ENCODE measurements at regions not wholly inside any gene's neighbourhood (a gene's known extent, or its start where the extent isn't known, plus 50 kb on each side); places are given as distances from the start of the nearest gene placed in this dataset.

DNA sequence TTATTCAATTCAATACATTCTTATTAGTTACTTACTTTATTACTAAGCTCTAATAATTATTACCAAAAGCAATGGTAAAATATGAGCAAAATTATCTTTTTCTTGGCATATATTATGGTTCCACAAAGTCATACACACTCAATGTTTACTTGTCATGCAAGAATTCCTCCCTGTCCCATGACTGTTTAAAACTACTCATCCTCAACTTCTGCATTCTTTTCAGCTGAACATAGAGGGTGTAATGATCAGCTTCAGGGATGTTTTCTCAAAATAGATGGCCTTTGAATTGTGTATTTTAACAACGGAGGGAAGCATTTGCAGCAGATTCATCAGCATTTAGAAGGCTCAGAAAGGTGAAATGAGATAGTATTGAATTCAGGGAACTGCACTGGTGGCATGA lies 499.0 kb downstream of the RWDD3 start:
- TF ChIP-seq, protein P1, sequence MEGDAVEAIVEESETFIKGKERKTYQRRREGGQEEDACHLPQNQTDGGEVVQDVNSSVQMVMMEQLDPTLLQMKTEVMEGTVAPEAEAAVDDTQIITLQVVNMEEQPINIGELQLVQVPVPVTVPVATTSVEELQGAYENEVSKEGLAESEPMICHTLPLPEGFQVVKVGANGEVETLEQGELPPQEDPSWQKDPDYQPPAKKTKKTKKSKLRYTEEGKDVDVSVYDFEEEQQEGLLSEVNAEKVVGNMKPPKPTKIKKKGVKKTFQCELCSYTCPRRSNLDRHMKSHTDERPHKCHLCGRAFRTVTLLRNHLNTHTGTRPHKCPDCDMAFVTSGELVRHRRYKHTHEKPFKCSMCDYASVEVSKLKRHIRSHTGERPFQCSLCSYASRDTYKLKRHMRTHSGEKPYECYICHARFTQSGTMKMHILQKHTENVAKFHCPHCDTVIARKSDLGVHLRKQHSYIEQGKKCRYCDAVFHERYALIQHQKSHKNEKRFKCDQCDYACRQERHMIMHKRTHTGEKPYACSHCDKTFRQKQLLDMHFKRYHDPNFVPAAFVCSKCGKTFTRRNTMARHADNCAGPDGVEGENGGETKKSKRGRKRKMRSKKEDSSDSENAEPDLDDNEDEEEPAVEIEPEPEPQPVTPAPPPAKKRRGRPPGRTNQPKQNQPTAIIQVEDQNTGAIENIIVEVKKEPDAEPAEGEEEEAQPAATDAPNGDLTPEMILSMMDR (optimal IDR thresholded peaks at IDR 0.05 in 1 of 3, IDR thresholded peaks at IDR 0.05 in 1 of 3, conservative IDR thresholded peaks at IDR 0.05 in 1 of 3; ENCODE audit: extremely low read depth in 1 of 3, insufficient read depth in 2 of 3, low read length in 3 of 3) = no peak
- TF ChIP-seq EZH2 (IDR thresholded peaks at IDR 0.05; ENCODE audit: low read length) = no peak

Measured in keratinocyte (primary cell).